HG03575 (cell line): ENCODE measurements at regions not wholly inside any gene's neighbourhood (a gene's known extent, or its start where the extent isn't known, plus 50 kb on each side); places are given as distances from the start of the nearest gene placed in this dataset.
"Not testable (repeated sequence)": the region's sequence is repeated elsewhere in the genome, so short reads cannot be mapped to it uniquely, and the experiment has no call there.

Experiments used
- ATAC-seq: cut with Tn5 transposase; IDR thresholded peaks from one replicate; pipeline ENCODE4 v1.9.1; 2021; ENCODE audit not compliant: unreplicated experiment, insufficient number of reproducible peaks, low FRiP score; ENCODE audit errors: extremely low read depth

DNA sequence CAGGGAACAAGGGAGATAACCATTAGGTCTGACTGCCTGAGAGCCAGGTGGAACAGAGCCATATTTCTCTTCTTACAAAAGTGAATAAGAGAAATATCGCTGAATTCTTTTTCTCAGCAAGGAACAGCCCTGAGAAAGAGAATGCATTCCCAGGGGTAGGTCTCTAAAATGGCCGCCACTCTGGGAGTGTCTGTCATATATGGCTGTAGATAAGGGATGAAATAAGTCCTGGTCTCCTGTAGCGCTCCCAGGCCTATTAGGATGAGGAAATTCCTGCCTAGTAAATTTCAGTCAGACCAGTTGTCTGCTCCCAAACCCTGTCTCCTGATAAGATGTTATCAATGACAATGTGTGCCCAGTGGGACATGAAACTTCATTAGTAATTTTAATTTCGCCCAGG, 1236.4 kb upstream of the CNTN5 start:
- not testable (repeated sequence) for ATAC-seq

DNA sequence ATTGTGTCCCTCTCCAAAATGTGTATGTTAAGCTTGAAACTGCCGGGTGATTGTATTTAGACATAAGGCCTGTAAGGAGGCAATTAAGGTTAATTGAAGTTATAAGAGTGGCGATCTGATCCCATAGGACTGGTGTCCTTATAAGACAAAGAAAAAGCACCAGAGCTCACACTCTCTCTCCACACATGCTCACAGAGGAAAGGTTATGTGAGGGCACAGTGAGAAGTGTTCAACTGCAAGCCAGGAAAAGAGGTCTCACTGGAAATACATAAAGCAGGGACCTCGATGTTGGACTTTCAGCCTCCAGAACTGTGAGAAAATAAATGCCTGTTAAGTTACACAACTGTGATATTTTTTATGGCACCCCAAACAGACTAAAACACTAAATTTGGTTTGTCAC, 1233.8 kb upstream of the CNTN5 start:
- ATAC-seq: no peak

DNA sequence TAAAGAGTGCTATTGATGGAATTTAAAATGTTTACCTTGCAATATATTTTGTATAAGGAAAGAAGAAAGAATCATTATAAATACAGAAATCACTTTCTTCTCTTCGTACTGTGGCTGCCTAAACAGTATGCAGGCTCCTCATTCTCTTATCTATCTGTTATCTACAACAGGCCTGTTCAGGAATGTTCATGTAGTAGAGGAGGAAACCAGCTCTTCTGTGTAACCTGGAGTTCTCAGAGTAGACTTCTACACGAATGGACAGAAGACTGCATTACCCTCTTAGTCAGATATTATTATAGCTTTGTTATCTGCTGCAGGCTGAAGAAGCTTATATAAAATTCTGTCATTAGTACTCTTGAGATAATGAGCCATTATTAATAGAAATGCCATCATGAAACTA, 1225.9 kb upstream of the CNTN5 start:
- ATAC-seq: no peak

DNA sequence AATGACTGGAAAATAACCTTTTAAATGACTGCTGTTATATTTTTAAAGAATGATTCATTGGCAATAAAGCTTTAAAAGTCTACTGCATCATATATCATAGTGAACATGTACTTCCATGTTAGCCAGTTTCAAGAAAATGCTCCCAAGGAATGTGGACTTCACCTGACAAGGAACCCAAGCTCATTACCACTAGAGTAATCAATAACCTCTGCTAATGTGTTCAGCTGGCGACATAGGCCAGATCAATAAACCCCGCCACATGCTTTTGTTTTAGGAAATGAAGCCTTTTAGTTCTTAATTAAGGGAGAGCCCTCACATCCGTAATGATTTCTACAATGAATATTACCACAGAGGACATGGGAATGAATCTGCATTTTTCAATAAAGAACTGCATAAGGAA, 1219.9 kb upstream of the CNTN5 start:
- no peak for ATAC-seq

DNA sequence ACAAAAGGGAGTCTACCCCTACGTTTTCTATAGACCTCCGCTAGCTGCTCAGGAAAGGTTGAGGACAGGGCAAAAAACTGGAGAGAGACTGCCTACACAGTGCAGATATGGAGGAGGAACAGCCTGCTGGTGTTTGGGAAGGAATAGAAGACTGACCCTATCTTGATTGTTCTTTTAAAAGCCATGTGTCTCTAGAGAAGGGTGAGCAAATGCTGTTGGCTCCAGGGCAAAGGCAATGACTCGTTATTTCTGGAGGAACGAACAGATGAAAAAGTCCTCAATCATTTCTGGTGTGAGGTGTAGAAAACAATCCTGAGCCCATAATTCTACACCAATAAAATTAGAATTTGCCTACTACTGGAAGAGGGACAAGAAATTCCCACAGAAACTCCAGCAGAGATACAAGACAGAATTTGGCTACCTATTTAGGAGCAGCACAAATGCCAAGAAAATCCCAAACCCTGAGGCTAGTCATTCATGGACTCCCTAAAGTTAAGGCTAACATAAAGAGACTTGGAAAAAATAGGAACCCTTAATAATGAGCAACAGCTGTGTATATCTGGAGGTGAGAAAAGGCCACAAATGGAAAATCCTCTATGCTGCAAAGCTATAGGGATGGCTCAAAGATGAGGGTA, 1206.3 kb upstream of the CNTN5 start:
- no peak for ATAC-seq

DNA sequence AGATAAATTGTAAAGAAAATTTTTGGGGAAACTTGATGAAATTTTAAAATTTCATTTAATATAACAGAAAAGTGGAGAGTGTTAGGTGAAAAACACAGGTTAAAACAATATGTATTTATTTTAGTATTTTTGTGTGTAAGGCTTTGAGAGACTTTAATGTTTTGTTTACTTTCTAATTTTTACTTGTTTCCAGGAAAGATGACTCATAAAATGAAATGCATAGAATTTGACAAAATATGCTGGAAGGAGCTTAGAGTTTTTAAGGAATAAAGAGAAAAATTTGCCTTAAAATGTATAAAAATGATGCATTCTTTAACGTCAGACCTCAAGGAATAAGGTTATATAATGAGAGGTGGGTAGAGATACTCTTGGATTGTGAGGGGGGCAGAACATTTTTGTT, 1205.1 kb upstream of the CNTN5 start:
- no peak for ATAC-seq

DNA sequence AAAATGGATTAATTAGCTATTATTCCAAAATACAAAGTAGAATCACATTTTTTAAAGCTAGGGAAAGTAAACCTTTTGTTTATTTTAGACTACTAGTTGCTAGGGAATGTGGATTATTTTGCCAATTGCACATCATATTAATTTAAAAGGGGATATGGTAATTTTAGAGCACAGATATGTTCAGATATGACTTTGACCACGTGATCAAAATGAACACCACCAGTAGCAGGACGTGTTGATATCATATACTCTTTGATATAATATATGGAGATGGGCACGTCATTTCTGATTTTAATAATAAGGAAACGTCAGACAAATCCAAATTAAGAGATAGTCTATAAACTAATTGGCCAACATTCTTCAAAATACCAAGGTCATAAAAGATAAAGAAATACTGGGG, 1188.3 kb upstream of the CNTN5 start:
- no peak for ATAC-seq

DNA sequence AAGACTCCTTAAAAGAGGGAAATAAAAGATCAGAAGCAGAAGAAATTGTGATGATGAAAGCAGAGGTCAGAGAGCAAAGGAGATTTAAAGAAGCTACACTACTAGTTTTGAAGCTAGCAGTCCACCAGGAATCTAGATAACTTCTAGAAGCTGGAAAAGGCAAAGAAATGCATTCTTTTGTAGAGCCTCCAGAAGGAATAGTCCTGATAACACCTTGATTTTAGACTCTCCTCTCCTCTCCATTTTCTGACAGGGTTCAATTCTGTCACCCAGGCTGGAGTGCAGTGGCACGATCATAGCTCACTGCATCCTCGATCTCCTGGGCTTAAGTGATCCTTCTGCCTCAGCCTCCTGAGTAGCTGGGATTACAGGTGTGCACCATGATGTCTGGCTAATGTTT, 1187.3 kb upstream of the CNTN5 start:
- ATAC-seq: no peak

DNA sequence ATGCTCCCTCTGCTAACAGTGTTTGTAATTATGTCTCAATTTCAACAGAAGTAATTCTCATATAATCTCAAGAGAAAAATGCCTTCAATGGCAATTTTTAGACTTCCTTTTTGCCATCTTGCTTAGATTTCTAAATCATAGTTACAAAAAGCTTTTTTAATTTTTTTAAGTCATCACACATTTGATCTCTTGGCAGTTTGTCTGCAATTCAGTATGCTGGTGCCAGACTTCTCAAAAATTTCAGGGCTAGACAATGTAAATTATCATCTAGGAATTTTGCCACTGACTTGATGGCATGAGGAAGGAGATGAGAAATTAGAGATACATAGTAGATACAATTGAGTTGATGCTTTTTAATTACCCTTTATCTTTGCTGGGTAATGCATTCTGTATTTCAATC, 1176.7 kb upstream of the CNTN5 start:
- ATAC-seq: no peak

DNA sequence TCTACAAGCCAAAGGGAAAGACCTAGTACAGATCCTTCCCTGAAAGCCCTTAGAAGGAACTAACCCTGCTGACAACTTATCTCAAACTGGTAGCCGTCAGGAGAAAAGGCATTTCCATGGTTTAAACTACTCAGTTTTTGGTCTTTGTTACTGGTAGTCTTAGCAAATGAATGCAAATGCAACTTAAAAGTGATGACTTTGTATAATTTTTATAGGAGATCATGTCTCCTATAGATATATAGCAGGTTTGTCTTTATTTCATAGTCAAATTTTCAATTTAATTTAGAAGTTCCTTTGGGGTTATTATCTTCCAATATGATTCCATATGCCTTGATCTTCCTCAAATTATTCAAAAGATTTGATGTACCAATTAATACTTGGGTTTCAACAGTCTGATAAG, 1173.0 kb upstream of the CNTN5 start:
- no peak for ATAC-seq

DNA sequence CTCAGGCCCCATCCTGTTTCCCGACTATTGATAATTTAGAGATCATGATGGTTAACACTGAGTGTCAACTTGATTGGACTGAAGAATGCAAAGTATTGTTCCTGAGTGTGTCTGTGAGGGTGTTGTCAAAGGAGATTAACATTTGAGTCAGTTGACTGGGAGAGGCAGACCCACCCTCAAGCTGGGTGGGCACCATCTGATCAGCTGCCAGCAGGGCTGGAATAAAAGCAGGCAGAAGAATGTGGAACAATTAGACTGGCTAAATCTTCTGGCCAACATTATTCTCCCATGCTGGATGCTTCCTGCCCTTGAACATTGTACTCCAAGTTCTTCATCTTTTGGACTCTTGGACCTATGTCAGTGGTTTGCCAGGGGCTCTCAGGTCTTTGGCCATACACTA, 1170.0 kb upstream of the CNTN5 start:
- ATAC-seq: no peak

DNA sequence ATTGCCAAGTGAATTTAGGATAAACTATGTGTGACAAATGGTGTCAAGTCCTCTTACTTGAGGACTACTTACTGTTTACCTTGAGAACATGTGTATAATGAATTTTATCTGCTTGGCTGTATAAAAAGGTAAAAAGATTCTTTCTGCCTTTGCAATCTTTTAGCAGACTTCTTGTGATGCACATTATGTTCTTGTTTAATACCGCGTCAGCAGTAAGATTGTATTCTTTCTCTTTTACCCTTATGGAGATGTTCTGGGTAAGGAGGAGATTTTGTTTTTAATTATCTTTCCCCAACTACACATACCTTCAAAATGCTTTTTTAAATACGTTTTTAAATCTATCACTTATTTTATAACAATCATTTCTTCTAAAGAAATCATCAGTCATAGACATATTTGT, 1166.4 kb upstream of the CNTN5 start:
- ATAC-seq: no peak

DNA sequence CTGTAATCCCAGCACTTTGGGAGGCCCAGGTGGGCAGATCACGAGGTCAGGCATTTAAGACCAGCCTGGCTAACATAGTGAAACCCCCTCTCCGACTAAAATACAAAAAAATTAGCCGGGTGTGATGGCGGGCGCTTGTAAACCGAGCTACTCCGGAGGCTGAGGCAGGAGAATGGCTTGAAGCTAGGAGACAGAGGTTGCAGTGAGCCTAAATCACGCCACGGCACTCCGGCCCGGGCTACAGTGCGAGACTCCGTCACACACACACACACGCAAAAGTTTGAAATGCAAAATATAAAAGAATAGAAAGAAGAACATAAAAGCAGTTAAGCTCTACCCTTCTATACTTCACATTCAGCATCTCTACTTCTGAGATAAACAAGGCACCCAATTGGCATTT, 1165.9 kb upstream of the CNTN5 start:
- no peak for ATAC-seq

DNA sequence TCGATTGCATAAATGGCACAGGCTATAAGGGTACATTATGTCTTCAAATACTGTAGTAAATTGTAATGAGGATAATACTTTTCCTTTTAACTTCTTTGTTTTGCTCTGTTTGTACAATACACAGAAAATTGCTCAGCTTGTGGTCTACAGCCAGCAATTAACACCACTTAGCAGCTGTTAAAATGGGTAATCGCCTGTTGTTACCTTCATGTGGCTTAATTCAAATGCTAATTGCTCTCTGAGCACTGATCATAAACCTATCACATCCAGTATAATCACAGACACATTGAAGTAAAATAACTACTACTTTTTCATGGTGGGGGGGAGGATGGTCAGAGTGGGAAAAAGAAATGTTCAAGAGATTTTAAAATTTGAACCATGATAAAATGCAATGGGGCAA, 1164.1 kb upstream of the CNTN5 start:
- ATAC-seq: no peak

DNA sequence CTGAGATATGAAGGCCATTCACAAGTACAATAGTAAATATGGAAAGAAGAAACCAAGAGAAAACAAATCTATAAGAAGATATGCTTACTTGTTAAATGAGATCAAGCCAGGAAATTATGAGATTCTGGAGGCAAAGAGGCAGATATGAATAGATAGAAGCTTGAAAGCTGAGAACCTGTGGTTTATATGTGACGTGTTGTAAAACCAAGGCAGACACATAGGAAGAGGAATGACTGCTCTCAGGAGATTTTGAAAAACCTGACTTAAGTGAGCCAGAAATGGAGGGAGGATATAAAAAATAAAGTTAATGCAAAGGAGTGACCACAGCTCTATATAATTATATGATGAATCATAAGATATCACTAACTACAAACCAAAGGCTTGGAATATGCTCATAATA, 1160.5 kb upstream of the CNTN5 start:
- ATAC-seq: no peak

DNA sequence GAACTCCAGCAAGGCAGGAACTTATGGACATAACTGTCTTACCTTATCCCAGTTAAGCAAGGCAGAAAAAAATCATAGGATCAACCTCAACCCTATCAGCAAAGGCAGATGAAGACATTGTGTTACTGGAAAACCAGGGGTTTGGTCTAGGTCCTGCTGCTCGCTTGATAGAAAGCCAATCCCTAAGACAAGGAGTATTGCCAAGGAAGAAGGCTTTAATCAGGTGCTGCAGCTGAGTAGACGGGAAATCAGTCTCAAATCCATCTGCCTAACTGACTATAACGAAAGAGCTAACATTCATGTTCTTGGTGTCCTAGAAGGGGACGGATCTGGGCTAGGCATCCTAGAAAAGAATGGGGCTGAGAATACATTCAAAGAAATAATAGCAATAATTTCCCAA, 1158.7 kb upstream of the CNTN5 start:
- ATAC-seq: no peak

DNA sequence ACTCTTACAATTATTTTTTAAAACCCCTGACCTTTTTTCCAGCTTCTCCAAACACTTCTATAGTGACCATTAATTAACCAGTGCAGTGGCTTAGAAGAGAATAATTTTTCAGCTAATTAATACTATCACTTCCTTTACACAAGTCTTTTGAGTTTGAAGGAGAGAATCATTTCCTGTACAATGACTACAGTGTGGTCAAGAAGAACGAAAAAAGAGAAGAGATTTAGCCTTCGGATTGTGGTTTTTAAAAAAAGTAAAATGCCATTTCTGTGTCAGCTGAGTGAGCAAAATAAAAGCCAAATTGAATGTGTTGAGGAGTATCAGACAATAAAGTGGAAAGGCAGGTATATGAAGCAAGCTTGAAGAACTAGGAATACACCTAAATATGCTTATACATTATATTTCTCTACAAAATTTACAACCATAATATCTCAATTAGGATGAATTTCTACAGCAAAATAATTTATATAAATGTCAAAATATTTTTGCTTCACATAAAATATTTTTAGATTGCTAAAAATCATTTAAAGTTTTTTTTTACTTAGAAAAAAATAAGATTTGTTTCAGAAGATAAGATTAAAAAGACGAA, 1155.2 kb upstream of the CNTN5 start:
- ATAC-seq: no peak

DNA sequence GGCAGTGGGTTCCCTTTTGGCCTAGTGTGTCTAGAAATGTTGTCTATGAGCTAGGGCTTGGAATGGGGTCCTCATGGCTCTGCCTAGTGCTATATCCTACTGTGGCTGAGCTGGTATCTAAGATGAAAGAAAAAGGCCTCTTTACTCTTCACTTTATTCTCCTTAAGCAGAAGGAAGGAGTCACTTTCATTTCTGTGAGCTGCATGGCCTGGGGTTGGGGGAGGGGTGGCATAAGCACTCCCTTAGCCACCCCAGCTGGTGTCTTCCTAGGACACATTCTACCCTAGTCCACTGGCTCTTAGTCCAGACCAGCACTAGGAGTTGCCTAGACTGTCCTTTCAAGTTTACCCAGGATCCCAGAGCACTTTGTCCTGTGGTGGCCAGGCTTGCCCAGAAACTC, 1148.9 kb upstream of the CNTN5 start:
- no peak for ATAC-seq

DNA sequence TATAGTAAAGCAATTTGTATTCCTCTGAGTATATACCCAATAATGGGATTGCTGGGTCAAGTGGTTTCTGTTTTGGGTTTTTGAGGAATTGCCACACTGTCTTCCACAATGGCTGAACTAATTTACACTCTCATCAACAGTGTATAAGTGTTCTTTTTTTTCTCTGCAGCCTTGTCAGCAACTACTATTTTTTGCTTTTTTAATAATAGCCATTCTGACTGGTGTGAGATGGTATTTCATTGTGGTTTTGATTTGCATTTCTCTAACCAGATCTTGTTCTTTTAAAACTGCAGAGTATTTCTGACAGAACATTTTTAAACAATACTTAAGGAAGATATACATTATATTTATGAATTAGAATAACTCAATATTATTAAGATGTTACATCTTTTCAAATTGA, 1140.5 kb upstream of the CNTN5 start:
- ATAC-seq: no peak

DNA sequence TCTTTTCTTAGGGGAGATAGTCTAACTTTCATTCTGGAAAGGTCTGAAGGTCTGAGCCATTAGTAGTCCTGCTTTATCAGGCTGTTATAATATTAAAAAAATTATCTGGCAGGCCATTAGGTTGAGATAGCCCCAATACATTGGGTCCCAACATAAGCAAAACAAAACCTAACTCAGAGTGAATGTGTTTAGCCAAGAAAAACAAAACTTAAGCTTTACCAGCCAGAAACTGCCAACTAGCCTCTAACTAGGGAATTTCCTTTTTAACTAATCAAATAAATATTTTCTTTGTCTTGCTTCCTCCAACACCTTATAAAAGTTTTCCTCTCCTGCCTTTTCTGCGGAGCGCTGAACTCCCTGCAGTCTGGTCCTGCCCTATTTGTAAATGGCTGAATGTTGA, 1137.7 kb upstream of the CNTN5 start:
- no peak for ATAC-seq

DNA sequence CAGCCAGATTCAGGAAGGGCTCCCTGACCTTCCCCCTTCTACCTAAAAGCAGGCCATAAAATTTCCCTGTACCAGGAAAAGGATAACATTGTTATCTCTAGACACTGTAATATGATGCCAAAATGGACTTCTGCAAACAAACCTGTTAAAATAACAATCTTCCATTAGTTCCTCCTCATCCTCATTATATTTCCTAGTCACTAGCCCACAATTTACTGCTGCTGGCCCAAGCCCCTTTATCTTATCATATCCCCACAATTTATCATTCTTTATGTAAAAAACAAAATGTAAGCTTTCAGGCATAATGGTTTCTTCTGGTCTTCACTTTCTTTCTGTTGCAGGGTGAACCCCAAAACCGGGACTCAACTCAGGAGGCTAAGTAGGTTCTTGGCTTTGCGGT, 1132.1 kb upstream of the CNTN5 start:
- no peak for ATAC-seq
